HCT116 (cell line): ENCODE measurements at regions not wholly inside any gene's neighbourhood (a gene's known extent, or its start where the extent isn't known, plus 50 kb on each side); places are given as distances from the start of the nearest gene placed in this dataset.

Experiments used
- ATAC-seq: fragments of 200-7000 bp; cut with Tn5 transposase; 2 replicates; pipeline ENCODE4 v1.9.1; 2020; ENCODE audit warnings: mild to moderate bottlenecking, moderate library complexity
- BruUV-seq: library from RNA; stranded (reverse); fragments of 400-500 nt; replicated peaks from 2 replicates; lab custom pipeline; 2021; lab: Mats Ljungman, UMichigan
- CTCF ChIA-PET: fragments of 300-600 bp; sonication (Branson Sonifier 250); formaldehyde crosslinking; loops from one replicate; lab custom pipeline; 2021; ENCODE audit warnings: antibody characterized with exemption; lab: Charles Lee
- POLR2A ChIA-PET: fragments of 300-600, 350-600 bp; sonication (Branson Sonifier 250); formaldehyde crosslinking; loops from one replicate; lab custom pipeline; 2021; ENCODE audit warnings: antibody characterized with exemption; lab: Charles Lee
- RAD21 ChIA-PET, 2 experiments: fragments of 300-600 bp; sonication (Branson Sonifier 250); formaldehyde crosslinking; loops; one replicate each; lab custom pipeline; 2023; ENCODE audit warnings: low total read pairs in 2 of 2; ENCODE audit not compliant: uncharacterized antibody in 2 of 2, unreplicated experiment in 2 of 2, low non-redundant PET in 1 of 2; lab: Charles Lee
- DNase-seq: peaks from one replicate; pipeline ENCODE4 v3.0.0-alpha.2; 2010; ENCODE audit warnings: low read depth, low spot score
- H2AFZ ChIP-seq: fragments of 200-600 bp; shearing (Covaris generic), sonication (generic); 2 replicates; pipeline ENCODE4 v1.6.1; 2017; ENCODE audit warnings: low read depth, mixed run types, mixed read lengths, antibody characterized with exemption, low read length; ENCODE audit not compliant: poor library complexity, severe bottlenecking
- H3K27ac ChIP-seq: 2 replicates; pipeline ENCODE4 v1.5.1; 2012; ENCODE audit warnings: low read depth, low read length
- H3K27me3 ChIP-seq: fragments of 200-600 bp; sonication (generic); 2 replicates; pipeline ENCODE4 v1.6.1; 2016; ENCODE audit warnings: mixed run types, low read length, mixed read lengths; ENCODE audit not compliant: insufficient read depth
- H3K36me3 ChIP-seq, 2 experiments: fragments of 200-500 bp in 1 of 2; fragments of 200-600 bp in 1 of 2; sonication (Bioruptor generic) in 1 of 2; sonication (generic) in 1 of 2; 2 replicates each; pipeline versions ENCODE4 v1.5.1 to v1.6.1; 2014 to 2016; ENCODE audit warnings: low read length in 2 of 2, inconsistent platforms in 1 of 2, mixed read lengths in 1 of 2, mixed run types in 1 of 2; ENCODE audit not compliant: insufficient read depth in 2 of 2, control insufficient read depth in 1 of 2
- H3K4me1 ChIP-seq, 2 experiments: fragments of 200-600 bp in 1 of 2; sonication (generic) in 1 of 2; 2 replicates each; pipeline versions ENCODE4 v1.5.1 to v1.6.1; 2012 to 2017; ENCODE audit warnings: low read length in 2 of 2, inconsistent platforms in 1 of 2, mild to moderate bottlenecking in 1 of 2, mixed read lengths in 1 of 2, mixed run types in 1 of 2, moderate library complexity in 1 of 2; ENCODE audit not compliant: insufficient read depth in 2 of 2, control insufficient read depth in 1 of 2
- H3K4me2 ChIP-seq: fragments of 200-600 bp; sonication (generic); 2 replicates; pipeline ENCODE4 v1.6.1; 2017; ENCODE audit warnings: mixed run types, low read length, mixed read lengths
- H3K4me3 ChIP-seq, 2 experiments: fragments of 200-600 bp in 1 of 2; sonication (generic) in 1 of 2; replicated peaks in 1 of 2; 2 replicates each; pipeline ENCODE4 v1.5.1; 2011 to 2016; ENCODE audit warnings: low read length in 2 of 2, control low read depth in 1 of 2, low read depth in 1 of 2, mild to moderate bottlenecking in 1 of 2, mixed read lengths in 1 of 2, mixed run types in 1 of 2
- H3K79me2 ChIP-seq: fragments of 200-600 bp; sonication (generic); 2 replicates; pipeline ENCODE4 v1.6.1; 2017; ENCODE audit warnings: mild to moderate bottlenecking, mixed run types, low read length, moderate library complexity, mixed read lengths; ENCODE audit not compliant: insufficient read depth
- H3K9ac ChIP-seq: fragments of 200-600 bp; sonication (generic); 2 replicates; pipeline ENCODE4 v1.6.1; 2016; ENCODE audit warnings: low read length, mixed read lengths
- H3K9me2 ChIP-seq: fragments of 200-600 bp; sonication (generic), shearing (Covaris generic); 2 replicates; pipeline ENCODE4 v1.6.1; 2017; ENCODE audit warnings: mixed run types, mild to moderate bottlenecking, moderate library complexity; ENCODE audit not compliant: insufficient read depth
- H3K9me3 ChIP-seq, 2 experiments: fragments of 200-500 bp in 1 of 2; fragments of 200-600 bp in 1 of 2; sonication (Bioruptor generic) in 1 of 2; sonication (generic) in 1 of 2; 2 replicates each; pipeline ENCODE4 v1.6.1; 2014 to 2017; ENCODE audit warnings: low read length in 2 of 2, mixed read lengths in 2 of 2, inconsistent platforms in 1 of 2, low read depth in 1 of 2, mild to moderate bottlenecking in 1 of 2, mixed run types in 1 of 2, moderate library complexity in 1 of 2; ENCODE audit not compliant: control insufficient read depth in 1 of 2, insufficient read depth in 1 of 2
- H4K20me1 ChIP-seq: fragments of 200-600 bp; sonication (generic), shearing (Covaris generic); 2 replicates; pipeline ENCODE4 v1.6.1; 2017; ENCODE audit warnings: mixed run types, mild to moderate bottlenecking, moderate library complexity; ENCODE audit not compliant: insufficient read depth
- CEBPB ChIP-seq: IDR thresholded peaks from 2 replicates; pipeline ENCODE4 v1.6.1; 2012; ENCODE audit warnings: low read depth
- CTCF ChIP-seq, 3 experiments: fragments of 200-600 bp in 1 of 3; sonication (generic) in 1 of 3; IDR thresholded peaks in 2 of 3; conservative IDR thresholded peaks in 1 of 3; 2 replicates each; pipeline ENCODE4 v1.5.1; 2012 to 2017; ENCODE audit warnings: low read depth in 2 of 3, low read length in 2 of 3, antibody characterized with exemption in 1 of 3, borderline replicate concordance in 1 of 3, control low read depth in 1 of 3, mild to moderate bottlenecking in 1 of 3, mixed read lengths in 1 of 3, mixed run types in 1 of 3, moderate library complexity in 1 of 3; ENCODE audit not compliant: insufficient read depth in 1 of 3
- EGR1 ChIP-seq: IDR thresholded peaks from 2 replicates; pipeline ENCODE4 v1.6.1; 2012; ENCODE audit warnings: low read depth
- EZH2 ChIP-seq: fragments of 200-600 bp; sonication (generic); IDR thresholded peaks from 2 replicates; pipeline ENCODE4 v1.6.1; 2017; ENCODE audit warnings: antibody characterized with exemption, mixed run types
- FOSL1 ChIP-seq: IDR thresholded peaks from 2 replicates; pipeline ENCODE4 v1.6.1; 2012; ENCODE audit warnings: low read depth
- JUND ChIP-seq: IDR thresholded peaks from 2 replicates; pipeline ENCODE4 v1.6.1; 2012
- MAX ChIP-seq: IDR thresholded peaks from 2 replicates; pipeline ENCODE4 v1.6.1; 2012
- POLR2AphosphoS5 ChIP-seq: IDR thresholded peaks from 2 replicates; pipeline ENCODE4 v1.6.1; 2011; ENCODE audit warnings: mild to moderate bottlenecking, low read depth, low read length, moderate library complexity
- SIN3A ChIP-seq: IDR thresholded peaks from 2 replicates; pipeline ENCODE4 v1.6.1; 2012; ENCODE audit warnings: low read depth
- ZFX ChIP-seq: fragments of 450-650 bp; IDR thresholded peaks from 2 replicates; pipeline ENCODE4 v1.6.1; 2017
- intact Hi-C: fragments of 100-400 bp; cut with micrococcal nuclease; formaldehyde crosslinking; loops from 2 replicates; pipeline ENCODE4 v1.10.0; 2022

- ChIA-PET RAD21 (no interaction called here), POLR2A (no interaction called here), CTCF (no interaction called here)
- no peak for ATAC-seq
- intact Hi-C loops: no loop called here
- H3K27me3 ChIP-seq: no peaks in the 10 kb centered on the region
- no peak overlapping the region for H2AFZ ChIP-seq
- H4K20me1 ChIP-seq: no peaks in the 10 kb centered on the region
- no peak for TF ChIP-seq JUND
- no peak overlapping the region for H3K9ac ChIP-seq
- H3K4me2 ChIP-seq: no peak overlapping the region
- H3K79me2 ChIP-seq: no peaks in the 10 kb centered on the region
- H3K36me3 ChIP-seq: no peaks in the 10 kb centered on the region
- no peak for DNase-seq
- no peaks in the 10 kb centered on the region for H3K9me3 ChIP-seq
- BruUV-seq: no TSS peak
- H3K4me3 ChIP-seq: no peak overlapping the region
- no peaks in the 10 kb centered on the region for H3K4me1 ChIP-seq
- no peak overlapping the region for H3K27ac ChIP-seq
- no peaks in the 10 kb centered on the region for H3K9me2 ChIP-seq
Observed at GRCh38 chr6:117206944-117207687, 58.2 kb upstream of the VGLL2 start.

GRCh38 chr6:117210279-117210678, 55.1 kb upstream of the VGLL2 start:
- Histone ChIP-seq H4K20me1 (no peaks in the 10 kb centered on the region), H3K27me3 (no peaks in the 10 kb centered on the region), H3K9me3 (no peaks in the 10 kb centered on the region), H3K4me2 (no peak overlapping the region), H3K9me2 (no peaks in the 10 kb centered on the region), H3K4me1 (no peaks in the 10 kb centered on the region), H3K4me3 (no peak overlapping the region), H3K79me2 (no peaks in the 10 kb centered on the region), H3K9ac (no peak overlapping the region), H3K27ac (no peak overlapping the region), H3K36me3 (no peaks in the 10 kb centered on the region), H2AFZ (no peak overlapping the region)
- BruUV-seq: no TSS peak
- ATAC-seq: no peak
- intact Hi-C loops: no loop called here
- TF ChIP-seq MAX (no peak), ZFX (no peak), SIN3A (no peak), EGR1 (no peak), POLR2AphosphoS5 (no peak), EZH2 (no peak), CEBPB (no peak), CTCF (IDR thresholded peaks at IDR 0.05 in 2 of 3, conservative IDR thresholded peaks at IDR 0.05 in 1 of 3; ENCODE audit: borderline replicate concordance in 1 of 3, insufficient read depth in 1 of 3, low read depth in 2 of 3, low read length in 2 of 3) (no peak), FOSL1 (no peak)
- ChIA-PET POLR2A (no interaction called here), RAD21 (no interaction called here), CTCF (no interaction called here)
- DNase-seq: no peak
